GM12874 (cell line): ENCODE measurements at regions not wholly inside any gene's neighbourhood (a gene's known extent, or its start where the extent isn't known, plus 50 kb on each side); places are given as distances from the start of the nearest gene placed in this dataset.

Source experiments
- TF ChIP-seq, protein P1 (sequence below): IDR thresholded peaks from 2 replicates; pipeline ENCODE4 v1.5.1; 2011; ENCODE audit warnings: low read depth, mild to moderate bottlenecking, control low read depth, low read length, moderate library complexity; ENCODE audit not compliant: insufficient read depth

DNA sequence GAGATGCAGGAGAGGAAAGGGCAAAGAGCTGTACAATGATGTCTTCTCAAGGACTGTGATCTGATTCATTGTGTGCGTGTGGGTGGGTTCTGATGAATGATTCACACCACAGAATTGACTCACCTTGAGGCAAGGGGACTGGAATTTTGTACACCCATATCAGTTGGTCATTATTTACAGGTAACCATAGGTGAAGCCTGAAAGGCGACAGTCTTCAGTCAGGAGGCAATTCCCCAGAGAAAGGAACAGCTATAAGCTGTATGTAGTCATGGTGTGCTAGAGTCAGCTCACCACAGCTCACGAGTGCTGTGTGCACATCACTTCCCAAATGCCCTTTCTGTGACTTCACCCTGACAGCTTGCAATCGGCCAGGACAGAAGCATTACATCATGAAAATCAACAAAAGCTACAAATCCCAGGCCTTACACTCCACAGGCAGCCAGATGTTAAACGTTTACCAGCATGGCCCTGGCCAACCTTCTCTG, 87.6 kb upstream of the RPS23 start:
- TF ChIP-seq, protein P1, sequence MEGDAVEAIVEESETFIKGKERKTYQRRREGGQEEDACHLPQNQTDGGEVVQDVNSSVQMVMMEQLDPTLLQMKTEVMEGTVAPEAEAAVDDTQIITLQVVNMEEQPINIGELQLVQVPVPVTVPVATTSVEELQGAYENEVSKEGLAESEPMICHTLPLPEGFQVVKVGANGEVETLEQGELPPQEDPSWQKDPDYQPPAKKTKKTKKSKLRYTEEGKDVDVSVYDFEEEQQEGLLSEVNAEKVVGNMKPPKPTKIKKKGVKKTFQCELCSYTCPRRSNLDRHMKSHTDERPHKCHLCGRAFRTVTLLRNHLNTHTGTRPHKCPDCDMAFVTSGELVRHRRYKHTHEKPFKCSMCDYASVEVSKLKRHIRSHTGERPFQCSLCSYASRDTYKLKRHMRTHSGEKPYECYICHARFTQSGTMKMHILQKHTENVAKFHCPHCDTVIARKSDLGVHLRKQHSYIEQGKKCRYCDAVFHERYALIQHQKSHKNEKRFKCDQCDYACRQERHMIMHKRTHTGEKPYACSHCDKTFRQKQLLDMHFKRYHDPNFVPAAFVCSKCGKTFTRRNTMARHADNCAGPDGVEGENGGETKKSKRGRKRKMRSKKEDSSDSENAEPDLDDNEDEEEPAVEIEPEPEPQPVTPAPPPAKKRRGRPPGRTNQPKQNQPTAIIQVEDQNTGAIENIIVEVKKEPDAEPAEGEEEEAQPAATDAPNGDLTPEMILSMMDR: no peak

DNA sequence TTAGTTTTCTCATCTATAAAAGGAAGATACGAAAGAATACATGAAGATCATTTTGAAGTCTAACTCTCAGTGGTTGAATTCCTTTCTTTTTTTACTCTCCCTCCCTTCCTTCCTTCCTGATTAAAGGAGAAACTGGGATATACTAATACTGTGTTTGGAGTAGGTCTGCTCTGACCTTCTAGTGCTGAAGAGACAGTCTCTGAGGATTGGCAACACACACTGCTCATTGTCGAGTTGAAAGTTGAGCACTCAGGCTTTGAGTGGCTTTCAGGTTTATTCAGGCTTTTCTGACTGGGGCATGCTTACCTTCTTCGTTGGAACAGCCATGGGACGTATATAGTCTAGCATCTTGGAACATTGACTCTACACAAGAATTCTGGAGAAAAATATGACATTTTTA, 86.9 kb upstream of the RPS23 start:
- TF ChIP-seq, protein P1: no peak

DNA sequence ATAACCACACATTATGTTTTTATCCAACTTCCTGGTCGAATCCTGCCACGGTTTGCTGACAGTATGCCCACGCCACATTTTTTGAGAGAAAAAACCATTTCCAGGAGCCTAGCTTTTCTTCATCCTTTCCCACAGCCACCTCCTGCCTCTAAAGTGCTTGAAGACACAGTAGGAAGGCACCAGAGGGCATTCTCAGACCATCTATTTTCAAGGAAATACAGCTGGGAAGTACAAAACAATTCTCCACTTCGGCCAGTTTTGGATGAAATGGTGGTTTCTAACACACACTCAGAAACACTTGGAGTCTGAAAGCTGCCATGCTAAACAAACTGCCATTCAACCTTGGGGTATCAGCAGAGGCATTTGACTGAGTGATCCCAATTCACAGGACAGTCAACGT, 86.3 kb upstream of the RPS23 start:
- TF ChIP-seq, protein P1: no peak

DNA sequence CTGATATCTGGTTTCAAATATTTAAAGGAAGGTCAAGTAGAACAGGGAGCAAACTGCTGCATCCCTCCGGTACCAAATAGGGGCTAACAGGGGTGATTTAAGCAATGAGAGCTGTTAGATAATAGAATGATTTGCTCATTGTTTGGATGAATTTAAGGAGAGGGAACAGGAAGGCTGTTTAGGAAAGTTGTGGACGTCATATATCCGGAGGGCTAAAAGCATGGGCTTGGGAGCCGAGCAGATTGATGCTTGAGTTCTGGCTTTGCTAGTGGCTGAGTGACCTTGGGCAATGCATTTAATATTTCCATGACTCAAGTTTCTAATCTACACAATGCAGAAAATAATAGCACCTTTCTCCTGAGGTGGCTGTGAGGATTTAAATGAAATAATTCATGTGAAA, 85.4 kb upstream of the RPS23 start:
- TF ChIP-seq, protein P1: no peak

DNA sequence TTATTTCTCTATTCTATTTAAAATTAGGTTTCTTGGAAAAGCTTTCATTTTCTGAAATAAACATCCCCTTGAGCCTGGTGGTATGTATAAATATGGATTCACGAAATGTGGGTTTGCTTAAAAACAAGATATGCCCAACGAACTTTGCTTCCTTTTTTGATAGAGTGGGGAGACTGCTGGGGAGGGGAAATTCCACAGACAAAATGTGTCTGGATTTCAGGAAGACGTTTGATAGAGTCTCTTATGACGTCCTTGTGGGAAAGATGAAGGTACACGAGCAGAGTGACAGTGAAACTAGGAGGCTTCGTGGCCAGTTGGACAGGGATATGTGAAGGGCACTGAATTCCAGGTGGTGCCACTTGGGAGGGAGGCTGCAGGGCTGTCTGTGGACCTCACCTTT, 84.5 kb upstream of the RPS23 start:
- TF ChIP-seq, protein P1: no peak

DNA sequence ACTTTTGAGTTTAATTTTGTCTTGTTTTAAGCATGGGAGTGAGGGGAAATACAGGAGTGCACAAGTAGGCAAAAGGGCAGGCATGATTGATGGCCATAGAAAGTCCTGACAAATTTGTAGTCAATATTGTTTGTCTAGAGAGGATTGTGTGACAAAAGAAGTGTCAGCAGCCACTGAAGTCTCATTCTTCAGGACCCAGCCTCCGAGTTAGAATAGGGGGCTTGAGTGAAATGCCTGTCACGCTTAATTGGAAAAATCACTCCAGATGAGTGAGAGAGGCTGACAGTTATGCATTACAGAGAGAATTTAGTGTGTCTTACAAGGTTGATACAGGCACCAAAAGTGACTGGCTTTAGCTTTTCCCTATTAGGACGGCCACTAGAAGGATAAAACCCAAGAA, 81.9 kb upstream of the RPS23 start:
- TF ChIP-seq, protein P1: no peak

DNA sequence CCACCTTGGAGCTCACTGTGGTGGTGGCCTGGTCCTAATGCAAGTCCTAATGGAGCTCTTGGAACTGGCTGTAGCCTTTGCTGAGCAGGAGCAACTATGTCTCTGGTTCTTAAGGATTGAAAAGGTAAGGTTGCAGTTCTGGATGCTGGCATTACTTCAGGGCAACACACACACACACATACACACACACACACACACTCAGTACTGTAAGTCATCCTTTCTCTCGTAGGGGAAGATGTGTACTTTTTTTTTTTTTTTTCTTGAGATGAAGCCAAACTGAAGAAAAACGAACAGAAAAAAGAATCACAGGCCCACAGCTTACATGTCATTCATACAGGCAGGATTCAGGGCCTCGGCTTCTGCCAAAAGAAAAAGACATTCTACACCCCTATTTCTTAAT, 81.1 kb upstream of the RPS23 start:
- TF ChIP-seq, protein P1: no peak

DNA sequence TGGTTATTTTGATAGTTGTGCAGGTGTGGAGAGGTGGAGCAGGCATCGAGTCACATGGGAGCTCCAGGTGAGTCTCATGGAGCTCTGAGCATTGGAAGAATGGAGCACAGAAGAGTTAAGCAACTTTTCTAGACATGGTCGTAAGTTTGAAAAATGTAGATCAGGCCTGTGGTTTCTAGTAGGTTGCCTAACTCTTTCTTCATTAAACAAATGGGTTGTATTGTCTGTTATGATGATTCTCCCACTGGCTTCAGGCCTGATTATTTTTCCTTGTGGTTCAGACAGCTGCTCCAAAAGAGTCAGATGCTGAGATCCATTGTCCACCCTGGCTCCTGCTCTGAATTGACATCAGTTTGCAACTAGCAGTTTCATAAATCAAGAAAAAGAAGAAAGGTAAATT, 80.3 kb upstream of the RPS23 start:
- TF ChIP-seq, protein P1: no peak
